H1 (cell line): ENCODE measurements at regions not wholly inside any gene's neighbourhood (a gene's known extent, or its start where the extent isn't known, plus 50 kb on each side); places are given as distances from the start of the nearest gene placed in this dataset.

Source experiments
- CTCF ChIA-PET: fragments of 300-600 bp; sonication (Branson Sonifier 250); formaldehyde crosslinking; loops from one replicate; lab custom pipeline; 2021; ENCODE audit not compliant: partially characterized antibody; lab: Charles Lee
- POLR2A ChIA-PET: fragments of 300-600 bp; sonication (Branson Sonifier 250); formaldehyde crosslinking; loops from one replicate; lab custom pipeline; 2021; ENCODE audit warnings: inconsistent platforms; ENCODE audit not compliant: partially characterized antibody; lab: Charles Lee
- DNase-seq, 2 experiments: peaks; one replicate each; pipeline versions ENCODE4 v3.0.0 to v3.0.0-alpha.2; 2010 to 2022; ENCODE audit warnings: low spot score in 2 of 2, low read depth in 1 of 2, mixed read lengths in 1 of 2
- FAIRE-seq: peaks from 2 replicates; lab custom pipeline; 2011; peaks lifted over from hg19 to GRCh38; lab: Jason Lieb, UNC
- H2AFZ ChIP-seq: 2 replicates; pipeline ENCODE4 v1.8.1; 2012; ENCODE audit warnings: low read length, inconsistent platforms
- H2AK5ac ChIP-seq: 2 replicates; pipeline ENCODE4 v1.6.1; 2013; ENCODE audit warnings: low read depth, low read length
- H2BK120ac ChIP-seq: replicated peaks from 2 replicates; pipeline ENCODE3; 2013; ENCODE audit warnings: low read depth, low read length, inconsistent platforms
- H2BK12ac ChIP-seq: 2 replicates; pipeline ENCODE4 v1.6.1; 2013; ENCODE audit warnings: low read depth, low read length
- H2BK15ac ChIP-seq: 2 replicates; pipeline ENCODE4 v1.6.1; 2013; ENCODE audit warnings: low read length
- H2BK20ac ChIP-seq: 2 replicates; pipeline ENCODE4 v1.6.1; 2013; ENCODE audit warnings: low read length
- H2BK5ac ChIP-seq: 2 replicates; pipeline ENCODE4 v1.6.1; 2013; ENCODE audit warnings: low read depth, low read length
- H3K14ac ChIP-seq: 2 replicates; pipeline ENCODE4 v1.6.1; 2013; ENCODE audit warnings: inconsistent platforms; ENCODE audit not compliant: insufficient read length
- H3K18ac ChIP-seq: 2 replicates; pipeline ENCODE4 v1.6.1; 2013; ENCODE audit warnings: low read length; ENCODE audit errors: extremely low read depth
- H3K23ac ChIP-seq: 2 replicates; pipeline ENCODE4 v1.6.1; 2013; ENCODE audit warnings: inconsistent platforms; ENCODE audit not compliant: insufficient read length
- H3K23me2 ChIP-seq: 2 replicates; pipeline ENCODE4 v1.6.1; 2013; ENCODE audit warnings: low read depth, low read length
- H3K27ac ChIP-seq: 2 replicates; pipeline ENCODE4 v1.6.1; 2011; ENCODE audit warnings: low read depth, low read length, inconsistent platforms
- H3K27me3 ChIP-seq, 4 experiments: replicated peaks in 1 of 4; 1 replicate in 1 of 4; 2 replicates in 3 of 4; pipeline versions ENCODE4 v1.6.1 to v1.8.1; 2011 to 2013; ENCODE audit warnings: low read length in 3 of 4, mild to moderate bottlenecking in 3 of 4, inconsistent platforms in 2 of 4, mixed read lengths in 2 of 4, moderate library complexity in 1 of 4; ENCODE audit not compliant: control insufficient read depth in 3 of 4, insufficient read depth in 3 of 4; ENCODE audit errors: extremely low read depth in 1 of 4
- H3K36me3 ChIP-seq, 4 experiments: 2 replicates each; pipeline versions ENCODE4 v1.6.1 to v1.8.1; 2011 to 2013; ENCODE audit warnings: mild to moderate bottlenecking in 4 of 4, low read length in 3 of 4, moderate library complexity in 2 of 4, control low read depth in 1 of 4, inconsistent platforms in 1 of 4; ENCODE audit not compliant: insufficient read depth in 4 of 4, control insufficient read depth in 2 of 4
- H3K4ac ChIP-seq: replicated peaks from 2 replicates; pipeline ENCODE3; 2013; ENCODE audit warnings: low read length, low read depth, mixed read lengths, inconsistent platforms; ENCODE audit not compliant: insufficient read length
- H3K4me1 ChIP-seq, 4 experiments: replicated peaks in 1 of 4; 1 replicate in 1 of 4; 2 replicates in 3 of 4; pipeline versions ENCODE4 v1.6.1 to v1.8.1; 2011 to 2013; ENCODE audit warnings: low read length in 3 of 4, inconsistent platforms in 2 of 4, mixed read lengths in 1 of 4; ENCODE audit not compliant: insufficient read depth in 4 of 4, control insufficient read depth in 3 of 4
- H3K4me2 ChIP-seq, 2 experiments: 2 replicates each; pipeline versions ENCODE4 v1.6.1 to v1.8.1; 2011 to 2013; ENCODE audit warnings: low read depth in 2 of 2, low read length in 2 of 2, control low read depth in 1 of 2, inconsistent platforms in 1 of 2, mild to moderate bottlenecking in 1 of 2; ENCODE audit not compliant: insufficient read depth in 1 of 2
- H3K4me3 ChIP-seq, 4 experiments: fragments of 200-600, 300-600 bp in 1 of 4; sonication (generic), shearing (Covaris generic), sonication (Bioruptor Twin) in 1 of 4; 2 replicates each; pipeline versions ENCODE4 v1.5.1 to v1.8.1; 2011 to 2016; ENCODE audit warnings: low read length in 4 of 4, low read depth in 3 of 4, control low read depth in 2 of 4, inconsistent platforms in 2 of 4, mild to moderate bottlenecking in 2 of 4, mixed read lengths in 1 of 4, moderate library complexity in 1 of 4; ENCODE audit not compliant: insufficient read depth in 2 of 4; ENCODE audit errors: extremely low read depth in 1 of 4
- H3K56ac ChIP-seq: replicated peaks from 2 replicates; pipeline ENCODE3; 2013; ENCODE audit warnings: low read depth, mild to moderate bottlenecking, mixed read lengths, low read length, inconsistent platforms; ENCODE audit not compliant: insufficient read length
- H3K79me1 ChIP-seq: 2 replicates; pipeline ENCODE4 v1.6.1; 2013; ENCODE audit warnings: low read depth, low read length, control low read depth
- H3K79me2 ChIP-seq, 2 experiments: 2 replicates each; pipeline versions ENCODE4 v1.6.1 to v1.8.1; 2012 to 2013; ENCODE audit warnings: low read length in 2 of 2, mild to moderate bottlenecking in 2 of 2, inconsistent platforms in 1 of 2; ENCODE audit not compliant: insufficient read depth in 2 of 2, control insufficient read depth in 1 of 2
- H3K9ac ChIP-seq, 4 experiments: replicated peaks in 1 of 4; 1 replicate in 1 of 4; 2 replicates in 3 of 4; pipeline versions ENCODE4 v1.6.1 to v1.8.1; 2011 to 2013; ENCODE audit warnings: low read depth in 3 of 4, low read length in 3 of 4, control low read depth in 2 of 4, mild to moderate bottlenecking in 2 of 4, moderate library complexity in 2 of 4, inconsistent platforms in 1 of 4; ENCODE audit errors: extremely low read depth in 1 of 4
- H3K9me3 ChIP-seq, 2 experiments: 2 replicates each; pipeline versions ENCODE4 v1.6.1 to v1.8.1; 2012 to 2013; ENCODE audit warnings: mild to moderate bottlenecking in 2 of 2, moderate library complexity in 2 of 2, control low read depth in 1 of 2, inconsistent platforms in 1 of 2, low read depth in 1 of 2, low read length in 1 of 2, mixed read lengths in 1 of 2; ENCODE audit not compliant: insufficient read depth in 2 of 2
- H4K20me1 ChIP-seq, 2 experiments: replicated peaks in 1 of 2; 2 replicates each; pipeline versions ENCODE3 to v1.8.1; 2011 to 2013; ENCODE audit warnings: inconsistent platforms in 2 of 2, low read length in 2 of 2, mild to moderate bottlenecking in 1 of 2; ENCODE audit not compliant: insufficient read depth in 2 of 2, control insufficient read depth in 1 of 2
- H4K5ac ChIP-seq: 2 replicates; pipeline ENCODE4 v1.6.1; 2013; ENCODE audit warnings: low read length, low read depth, mixed read lengths, inconsistent platforms; ENCODE audit not compliant: insufficient read length
- H4K8ac ChIP-seq: 2 replicates; pipeline ENCODE4 v1.8.0; 2013; ENCODE audit warnings: mild to moderate bottlenecking, moderate library complexity, low read length, inconsistent platforms; ENCODE audit not compliant: insufficient read depth; ENCODE audit errors: extremely low read depth
- H4K91ac ChIP-seq: replicated peaks from 2 replicates; pipeline ENCODE3; 2013; ENCODE audit warnings: low read length, mixed read lengths, inconsistent platforms; ENCODE audit not compliant: insufficient read length
- CTBP2 ChIP-seq: IDR thresholded peaks from 2 replicates; pipeline ENCODE4 v1.7.0; 2011; ENCODE audit warnings: borderline replicate concordance, mild to moderate bottlenecking, moderate library complexity, mixed read lengths, low read length; ENCODE audit not compliant: insufficient read depth, insufficient read length
- JUN ChIP-seq: IDR thresholded peaks from 2 replicates; pipeline ENCODE4 v1.6.1; 2011; ENCODE audit warnings: low read depth, mild to moderate bottlenecking, improper control_type of control experiment, low read length
- RAD21 ChIP-seq, 2 experiments: IDR thresholded peaks in 1 of 2; conservative IDR thresholded peaks in 1 of 2; 2 replicates each; pipeline ENCODE4 v1.6.1; 2011; ENCODE audit warnings: low read depth in 2 of 2, low read length in 2 of 2, improper control_type of control experiment in 1 of 2, inconsistent platforms in 1 of 2, mild to moderate bottlenecking in 1 of 2, moderate library complexity in 1 of 2

DNA sequence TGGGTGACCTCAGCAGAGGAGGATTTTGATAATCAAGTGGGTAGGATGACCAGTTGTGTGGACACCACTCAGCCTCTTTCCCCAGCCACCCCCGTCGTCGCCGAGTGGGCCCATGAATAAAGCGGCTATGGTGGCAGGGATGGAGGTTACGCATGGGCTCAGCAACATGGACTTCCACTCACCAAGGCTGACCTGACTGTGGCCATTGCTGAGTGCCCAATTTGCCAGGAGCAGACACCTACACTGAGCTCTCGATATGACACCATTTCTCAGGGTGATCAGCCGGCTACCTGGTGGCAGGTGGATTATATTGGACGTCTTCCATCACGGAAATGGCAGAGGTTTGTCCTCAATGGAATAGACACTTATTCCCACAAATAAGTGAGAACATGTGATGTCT lies 361.3 kb downstream of the KLHL4 start (continued):
- TF ChIP-seq CTBP2 = no peak

DNA sequence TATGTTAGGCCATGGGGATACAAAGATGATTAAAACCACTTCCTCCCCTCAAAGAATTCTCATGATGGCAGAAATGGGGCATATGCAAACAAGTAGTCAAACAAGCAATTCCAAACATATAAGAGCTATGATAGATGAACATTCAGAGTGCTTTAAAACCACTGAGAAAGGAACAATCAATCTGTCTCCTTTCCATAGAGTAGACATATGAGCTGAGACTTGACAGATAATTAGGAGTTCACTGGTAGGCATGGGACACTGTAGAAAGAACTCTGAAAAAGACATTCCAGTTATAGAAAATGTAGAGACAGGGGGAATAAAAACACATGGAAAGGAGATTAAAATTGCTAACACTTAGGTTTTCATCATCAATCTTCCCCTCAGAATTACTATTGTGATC lies 372.8 kb downstream of the KLHL4 start:
- Histone ChIP-seq H3K79me1 (no peaks in the 10 kb centered on the region), H3K27ac (no peak overlapping the region), H2BK15ac (no peak overlapping the region), H3K36me3 (no peaks in the 10 kb centered on the region), H2AK5ac (no peak overlapping the region), H3K27me3 (no peaks in the 10 kb centered on the region), H4K8ac (no peak overlapping the region), H2BK120ac (no peak overlapping the region), H3K4ac (no peak overlapping the region), H3K23me2 (no peaks in the 10 kb centered on the region), H4K20me1 (no peaks in the 10 kb centered on the region), H2BK20ac (no peak overlapping the region), H3K4me3 (no peak overlapping the region), H4K5ac (no peak overlapping the region), H2AFZ (no peak overlapping the region), H3K56ac (no peak overlapping the region), H3K79me2 (no peaks in the 10 kb centered on the region), H3K9me3 (no peaks in the 10 kb centered on the region), H2BK5ac (no peak overlapping the region), H3K23ac (no peak overlapping the region), H2BK12ac (no peak overlapping the region), H3K4me2 (no peak overlapping the region), H3K18ac (no peak overlapping the region), H3K4me1 (no peaks in the 10 kb centered on the region), H4K91ac (no peak overlapping the region), H3K14ac (no peak overlapping the region), H3K9ac (no peak overlapping the region)
- DNase-seq (no peak), FAIRE-seq (no peak)
- ChIA-PET CTCF (interaction anchor here (0.5 kb wide), 1 partner anchor 113 kb away, joined by 4 read pairs; no protein-coding TSS in a partner anchor), POLR2A (no interaction called here)
- TF ChIP-seq RAD21 (IDR thresholded peaks at IDR 0.05 in 1 of 2, conservative IDR thresholded peaks at IDR 0.05 in 1 of 2; ENCODE audit: low read depth in 2 of 2, low read length in 2 of 2) = no peak
- no peak for TF ChIP-seq JUN
